ENCODE measurements at regions not wholly inside any gene's neighbourhood (a gene's known extent, or its start where the extent isn't known, plus 50 kb on each side); places are given as distances from the start of the nearest gene placed in this dataset.

DNA sequence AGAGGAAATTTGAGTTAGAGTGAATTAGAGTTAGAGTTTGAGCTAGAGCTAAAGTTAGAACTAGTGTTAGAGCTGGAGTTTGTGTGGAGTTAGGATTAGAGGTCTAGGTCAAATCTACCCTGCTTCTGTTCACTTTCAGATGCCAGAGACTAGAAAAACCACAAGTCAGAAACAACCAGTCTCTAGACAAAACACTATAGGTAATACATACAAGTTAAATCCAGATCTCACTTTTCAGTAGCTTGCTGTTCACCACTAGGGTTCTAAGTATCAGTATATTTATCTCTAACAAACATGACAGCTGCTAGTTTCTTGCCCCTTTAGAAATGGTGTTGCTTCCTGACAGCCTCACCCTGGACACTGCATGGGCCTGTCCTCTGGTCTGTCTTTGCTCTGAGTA lies 300.7 kb downstream of the ARAP2 start:
- no peaks in the 10 kb centered on the region for H4K20me1 ChIP-seq (ENCODE audit: insufficient read depth, low read length)
- no peaks in the 10 kb centered on the region for H3K4me1 ChIP-seq (ENCODE audit: control insufficient read depth in 1 of 2, insufficient read depth in 2 of 2, low read length in 2 of 2)
- H3K27me3 ChIP-seq (ENCODE audit: control insufficient read depth in 2 of 2, insufficient read depth in 2 of 2, low read length in 2 of 2), result no peaks in the 10 kb centered on the region
- TF ChIP-seq, protein P1, sequence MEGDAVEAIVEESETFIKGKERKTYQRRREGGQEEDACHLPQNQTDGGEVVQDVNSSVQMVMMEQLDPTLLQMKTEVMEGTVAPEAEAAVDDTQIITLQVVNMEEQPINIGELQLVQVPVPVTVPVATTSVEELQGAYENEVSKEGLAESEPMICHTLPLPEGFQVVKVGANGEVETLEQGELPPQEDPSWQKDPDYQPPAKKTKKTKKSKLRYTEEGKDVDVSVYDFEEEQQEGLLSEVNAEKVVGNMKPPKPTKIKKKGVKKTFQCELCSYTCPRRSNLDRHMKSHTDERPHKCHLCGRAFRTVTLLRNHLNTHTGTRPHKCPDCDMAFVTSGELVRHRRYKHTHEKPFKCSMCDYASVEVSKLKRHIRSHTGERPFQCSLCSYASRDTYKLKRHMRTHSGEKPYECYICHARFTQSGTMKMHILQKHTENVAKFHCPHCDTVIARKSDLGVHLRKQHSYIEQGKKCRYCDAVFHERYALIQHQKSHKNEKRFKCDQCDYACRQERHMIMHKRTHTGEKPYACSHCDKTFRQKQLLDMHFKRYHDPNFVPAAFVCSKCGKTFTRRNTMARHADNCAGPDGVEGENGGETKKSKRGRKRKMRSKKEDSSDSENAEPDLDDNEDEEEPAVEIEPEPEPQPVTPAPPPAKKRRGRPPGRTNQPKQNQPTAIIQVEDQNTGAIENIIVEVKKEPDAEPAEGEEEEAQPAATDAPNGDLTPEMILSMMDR (IDR thresholded peaks at IDR 0.05), result no peak
- no peak overlapping the region for H2AFZ ChIP-seq (ENCODE audit: insufficient read depth, low read depth, low read length, poor library complexity, severe bottlenecking)
- Mint-ChIP-seq H3K36me3 (no peaks in the 10 kb centered on the region), H3K27ac (no peak overlapping the region), H3K4me3 (no peak overlapping the region), H3K9me3 (no peaks in the 10 kb centered on the region), H3K27me3 (ENCODE audit: low read depth in 3 of 3) (no peaks in the 10 kb centered on the region), H3K4me1 (peaks cover 14% of the 10 kb centered on the region)
- no peaks in the 10 kb centered on the region for H3K36me3 ChIP-seq (replicated peaks in 1 of 2; ENCODE audit: control insufficient read depth in 1 of 2, insufficient read depth in 2 of 2, low read length in 2 of 2)
- DNase-seq, result no peak
- H3K27ac ChIP-seq (ENCODE audit: low read depth in 1 of 2, low read length in 2 of 2), result no peak overlapping the region
- H3K9ac ChIP-seq (ENCODE audit: insufficient read depth, low read length, poor library complexity, severe bottlenecking), result no peak overlapping the region
- intact Hi-C loops (cut with micrococcal nuclease), result no loop called here
- H3K9me3 ChIP-seq (replicated peaks in 1 of 2; ENCODE audit: control insufficient read depth in 1 of 2, insufficient read depth in 1 of 2, low read length in 2 of 2), result no peaks in the 10 kb centered on the region
- H3K4me2 ChIP-seq (replicated peaks; ENCODE audit: extremely low read depth, low read length, poor library complexity, severe bottlenecking), result no peak overlapping the region
- no peak overlapping the region for H3K4me3 ChIP-seq (replicated peaks in 1 of 3; ENCODE audit: low read depth in 2 of 3, low read length in 3 of 3)
- no peaks in the 10 kb centered on the region for H3K79me2 ChIP-seq (ENCODE audit: insufficient read depth, low read length)

DNA sequence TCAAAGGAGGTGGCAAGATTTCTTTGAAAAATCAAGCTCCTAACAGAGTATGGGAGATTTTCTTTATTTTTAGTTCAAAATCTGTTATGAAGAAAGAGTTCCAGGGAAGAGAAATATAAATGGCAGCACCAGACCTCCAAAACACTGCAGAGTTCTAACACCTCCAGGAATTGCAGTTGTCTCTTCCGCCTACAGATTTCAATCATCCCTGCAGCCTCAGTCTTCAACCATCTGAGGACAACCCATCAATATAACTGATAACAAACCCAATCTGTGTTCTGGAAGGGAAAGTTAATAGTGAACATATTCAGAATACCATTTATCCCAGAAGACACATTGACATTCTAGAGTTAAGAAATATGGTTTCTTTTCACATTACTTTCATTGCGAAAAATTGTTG lies 296.1 kb downstream of the ARAP2 start:
- Histone ChIP-seq H3K79me2 (ENCODE audit: insufficient read depth, low read length) (no peaks in the 10 kb centered on the region), H2AFZ (ENCODE audit: insufficient read depth, low read depth, low read length, poor library complexity, severe bottlenecking) (no peak overlapping the region), H3K9ac (ENCODE audit: insufficient read depth, low read length, poor library complexity, severe bottlenecking) (no peak overlapping the region), H3K36me3 (replicated peaks in 1 of 2; ENCODE audit: control insufficient read depth in 1 of 2, insufficient read depth in 2 of 2, low read length in 2 of 2) (no peaks in the 10 kb centered on the region), H3K27ac (ENCODE audit: low read depth in 1 of 2, low read length in 2 of 2) (no peak overlapping the region), H3K4me2 (replicated peaks; ENCODE audit: extremely low read depth, low read length, poor library complexity, severe bottlenecking) (no peak overlapping the region), H3K27me3 (ENCODE audit: control insufficient read depth in 2 of 2, insufficient read depth in 2 of 2, low read length in 2 of 2) (no peaks in the 10 kb centered on the region), H3K4me1 (ENCODE audit: control insufficient read depth in 1 of 2, insufficient read depth in 2 of 2, low read length in 2 of 2) (no peaks in the 10 kb centered on the region), H4K20me1 (ENCODE audit: insufficient read depth, low read length) (no peaks in the 10 kb centered on the region), H3K4me3 (replicated peaks in 1 of 3; ENCODE audit: low read depth in 2 of 3, low read length in 3 of 3) (no peak overlapping the region), H3K9me3 (replicated peaks in 1 of 2; ENCODE audit: control insufficient read depth in 1 of 2, insufficient read depth in 1 of 2, low read length in 2 of 2) (peaks cover 0 to 6% of the 10 kb centered on the region in 2 donors)
- Mint-ChIP-seq H3K9me3 (peaks cover 2 to 7% (median 5%) of the 10 kb centered on the region in 7 donors), H3K4me1 (no peaks in the 10 kb centered on the region), H3K27me3 (ENCODE audit: low read depth in 3 of 3) (peaks cover 0 to 2% (median 0%) of the 10 kb centered on the region in 3 donors), H3K36me3 (no peaks in the 10 kb centered on the region), H3K4me3 (no peak overlapping the region), H3K27ac (no peak overlapping the region)
- intact Hi-C loops (cut with micrococcal nuclease), result no loop called here
- TF ChIP-seq, protein P1 (IDR thresholded peaks at IDR 0.05), result no peak
- no peak for DNase-seq
- no CpG with 5 or more reads among the region's 2 CpGs for WGBS (ENCODE audit: insufficient coverage)
